Stimulated activated naive B cell treated with anti-CD40 and anti-IgM and Interleukin-4, amounts not matched to agents 10 μg/mL and 1 μg/mL and 100 μg/mL, for 72 hours (primary cell): ENCODE measurements at regions not wholly inside any gene's neighbourhood (a gene's known extent, or its start where the extent isn't known, plus 50 kb on each side); places are given as distances from the start of the nearest gene placed in this dataset.
A peak's percentile ranks its signal among the peaks of the same experiment; 100 is the strongest.
"Not testable (repeated sequence)": the region's sequence is repeated elsewhere in the genome, so short reads cannot be mapped to it uniquely, and the experiment has no call there.

Source experiments
- ATAC-seq, 2 donors: fragments of 150-1000 bp; cut with Tn5 transposase; replicated peaks; 2 replicates each; pipeline ENCODE4 v1.10.0; 2021; ENCODE audit warnings: moderate library complexity in 1 of 2
- DNase-seq: peaks from one replicate; pipeline ENCODE4 v3.0.0; 2021
- H3K27ac Mint-ChIP-seq: one replicate; pipeline ENCODE4 v1.8.0; 2022; ENCODE audit warnings: mild to moderate bottlenecking, mixed read lengths
- H3K27me3 Mint-ChIP-seq, 2 donors: one replicate each; pipeline ENCODE4 v1.8.0; 2022; ENCODE audit warnings: mixed read lengths in 2 of 2
- H3K36me3 Mint-ChIP-seq, 2 donors: one replicate each; pipeline ENCODE4 v1.8.0; 2022; ENCODE audit warnings: mixed read lengths in 2 of 2, mild to moderate bottlenecking in 1 of 2
- H3K4me1 Mint-ChIP-seq, 2 donors: one replicate each; pipeline ENCODE4 v1.8.0; 2022; ENCODE audit warnings: mixed read lengths in 2 of 2, mild to moderate bottlenecking in 1 of 2
- H3K4me3 Mint-ChIP-seq, 2 donors: one replicate each; pipeline ENCODE4 v1.8.0; 2022; ENCODE audit warnings: mild to moderate bottlenecking in 2 of 2, mixed read lengths in 2 of 2, moderate library complexity in 1 of 2
- H3K9me3 Mint-ChIP-seq, 2 donors: one replicate each; pipeline ENCODE4 v1.8.0; 2022; ENCODE audit warnings: mixed read lengths in 2 of 2, mild to moderate bottlenecking in 1 of 2

DNA sequence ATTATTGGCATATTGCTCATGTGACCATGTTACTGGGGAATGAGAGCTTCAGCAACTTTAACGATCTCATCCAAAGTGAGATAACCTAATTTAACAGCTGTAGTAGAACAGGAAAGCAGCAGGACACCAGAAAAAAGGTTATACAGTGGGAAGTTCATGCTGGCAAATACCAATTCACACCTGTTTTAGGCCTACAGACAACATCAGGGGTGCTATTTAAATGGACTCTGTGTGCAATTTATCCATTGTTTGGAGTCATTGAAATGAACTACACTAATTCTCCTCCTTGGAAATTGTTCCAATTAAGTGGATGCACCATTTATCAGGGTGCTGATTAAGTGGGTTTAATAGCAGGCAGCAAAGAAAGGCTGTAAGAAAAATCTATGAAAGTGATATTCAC, 424.4 kb upstream of the LMO3 start:
- H3K36me3 Mint-ChIP-seq = no peaks in the 10 kb centered on the region
- peaks cover 6 to 8% of the 10 kb centered on the region in 2 donors for H3K9me3 Mint-ChIP-seq
- DNase-seq (no peak), ATAC-seq (no peak)
- no peak overlapping the region for H3K4me3 Mint-ChIP-seq
- H3K27me3 Mint-ChIP-seq = no peaks in the 10 kb centered on the region
- H3K27ac Mint-ChIP-seq = no peak overlapping the region
- no peaks in the 10 kb centered on the region for H3K4me1 Mint-ChIP-seq

DNA sequence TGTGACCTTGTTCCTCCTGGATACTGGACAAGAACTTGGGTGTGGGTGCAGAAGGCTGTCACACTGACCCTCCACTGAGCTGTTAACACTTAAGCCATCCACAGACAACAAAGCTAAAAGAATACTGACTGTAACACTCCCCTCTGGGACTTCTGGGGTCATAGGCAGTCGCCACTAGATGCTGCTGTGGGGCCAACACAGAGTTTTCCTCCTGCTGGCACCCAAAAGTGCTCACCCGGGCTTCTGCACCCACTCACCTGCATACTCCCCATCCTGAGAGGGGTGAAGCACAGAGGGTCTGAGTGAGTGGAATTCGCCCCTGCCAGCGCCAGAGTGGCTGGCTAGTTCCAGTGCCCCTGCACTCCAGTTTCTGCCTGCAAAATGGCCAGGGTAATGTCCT, 422.4 kb upstream of the LMO3 start:
- no peak for DNase-seq
- Mint-ChIP-seq H3K27ac (no peak overlapping the region), H3K27me3 (no peaks in the 10 kb centered on the region), H3K36me3 (no peaks in the 10 kb centered on the region), H3K9me3 (peaks cover 6 to 8% of the 10 kb centered on the region in 2 donors), H3K4me3 (no peak overlapping the region), H3K4me1 (no peaks in the 10 kb centered on the region)
- ATAC-seq = peak in 1 of 2 donors; percentile 16

DNA sequence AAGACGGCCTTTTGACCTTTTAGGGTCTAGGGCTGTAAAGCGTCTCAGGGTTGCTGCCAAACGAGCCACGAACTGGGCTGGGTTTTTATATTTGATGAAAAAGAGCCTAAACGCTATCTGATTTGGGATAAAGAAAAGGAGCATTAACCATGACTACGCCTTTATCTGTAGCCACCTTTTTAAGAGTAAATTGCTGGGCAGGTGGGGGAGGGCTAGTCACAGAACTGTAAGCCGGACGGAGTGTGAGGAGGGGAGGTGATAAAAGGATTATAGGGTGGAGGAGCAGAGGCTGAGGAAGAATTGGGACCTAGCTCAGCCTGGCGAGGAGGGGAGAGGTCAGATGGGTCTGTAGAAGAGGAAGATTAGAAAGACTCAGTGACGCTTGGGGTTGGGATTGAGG, 419.5 kb upstream of the LMO3 start:
- not testable (repeated sequence) for H3K27ac Mint-ChIP-seq, DNase-seq, H3K9me3 Mint-ChIP-seq, H3K4me3 Mint-ChIP-seq, H3K4me1 Mint-ChIP-seq, H3K27me3 Mint-ChIP-seq, H3K36me3 Mint-ChIP-seq, ATAC-seq

DNA sequence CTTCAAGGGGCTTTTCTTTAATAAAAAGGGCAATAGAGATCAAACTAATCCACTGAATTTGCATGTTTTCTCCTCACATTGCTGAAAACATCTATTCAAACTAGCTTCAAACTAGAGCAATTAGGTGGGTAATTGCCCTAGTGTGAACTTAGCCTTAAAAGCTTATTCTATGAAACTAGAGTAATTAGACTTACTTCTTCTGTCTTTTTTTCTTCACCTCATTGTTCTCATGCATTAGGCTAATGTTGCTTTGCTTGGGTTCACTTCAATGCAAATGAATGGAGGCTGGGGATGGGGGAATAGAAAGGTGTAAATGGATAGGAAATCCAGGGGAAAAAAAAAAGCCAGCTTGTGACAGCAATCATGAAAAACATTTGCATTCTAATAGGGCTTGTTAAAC, 414.8 kb upstream of the LMO3 start:
- Mint-ChIP-seq H3K9me3 (peaks cover 3 to 4% of the 10 kb centered on the region in 2 donors), H3K4me1 (no peaks in the 10 kb centered on the region), H3K27ac (no peak overlapping the region), H3K27me3 (no peaks in the 10 kb centered on the region), H3K4me3 (no peak overlapping the region), H3K36me3 (no peaks in the 10 kb centered on the region)
- DNase-seq = no peak
- ATAC-seq = no peak

DNA sequence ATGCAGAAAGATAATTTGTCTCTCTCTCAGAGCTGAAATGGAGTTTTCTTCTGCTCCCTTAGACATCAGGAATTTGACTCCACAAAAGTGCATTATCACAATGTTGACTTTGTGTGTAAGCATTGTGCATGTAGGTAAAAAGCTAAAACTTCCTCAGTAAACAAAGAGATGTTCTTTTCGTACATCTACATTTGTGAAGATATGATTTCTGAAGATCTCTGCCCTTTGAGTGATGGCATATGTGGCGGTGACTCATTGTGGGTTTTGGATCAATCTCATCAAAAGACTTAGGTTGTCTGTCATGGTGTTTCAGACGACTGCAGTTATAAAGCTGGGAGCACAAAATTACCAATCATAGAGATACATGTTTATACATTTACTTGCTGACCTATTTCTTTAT, 411.4 kb upstream of the LMO3 start:
- no peaks in the 10 kb centered on the region for H3K4me1 Mint-ChIP-seq
- peaks cover under 1 to 6% of the 10 kb centered on the region in 2 donors for H3K9me3 Mint-ChIP-seq
- H3K36me3 Mint-ChIP-seq = no peaks in the 10 kb centered on the region
- DNase-seq (no peak), ATAC-seq (no peak)
- no peaks in the 10 kb centered on the region for H3K27me3 Mint-ChIP-seq
- no peak overlapping the region for H3K27ac Mint-ChIP-seq
- no peak overlapping the region for H3K4me3 Mint-ChIP-seq

DNA sequence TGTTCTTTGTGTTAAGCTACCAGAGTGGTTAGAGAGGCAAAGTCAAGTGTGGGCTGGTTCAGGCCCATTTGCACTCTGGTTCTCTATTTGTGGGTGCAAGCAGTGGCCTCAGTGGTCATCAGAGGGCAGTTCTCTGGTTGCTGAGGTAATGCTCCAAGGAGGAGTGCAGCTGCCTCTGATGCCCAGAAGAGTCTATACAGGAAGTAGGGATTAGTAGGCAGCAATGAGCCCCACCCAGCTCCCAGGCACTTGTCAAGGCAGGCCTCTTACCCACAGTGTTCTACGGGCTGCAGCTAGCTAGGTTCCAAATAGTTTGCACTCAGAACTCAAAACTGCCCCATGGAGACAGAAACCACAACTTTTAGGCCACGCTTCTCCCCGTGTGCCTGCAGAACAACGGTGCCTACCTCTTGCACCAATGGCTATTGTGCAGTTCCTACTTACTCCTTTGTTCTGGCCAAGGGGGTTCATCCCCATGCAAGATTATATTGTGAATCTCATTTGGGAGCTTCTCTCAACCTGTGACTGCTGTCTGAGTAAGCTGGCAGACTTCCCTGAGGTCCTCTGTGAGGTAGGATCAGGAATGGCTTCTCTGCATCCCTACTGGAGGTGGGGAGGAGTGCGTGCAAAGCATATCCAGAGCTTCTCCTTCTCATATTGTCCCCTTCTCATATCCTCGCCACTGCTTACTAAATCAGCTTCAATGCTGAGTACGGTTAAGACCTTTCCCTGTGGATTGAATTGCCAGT, 410.3 kb upstream of the LMO3 start:
- no peaks in the 10 kb centered on the region for H3K4me1 Mint-ChIP-seq
- no peak for DNase-seq
- no peaks in the 10 kb centered on the region for H3K36me3 Mint-ChIP-seq
- H3K27me3 Mint-ChIP-seq = no peaks in the 10 kb centered on the region
- ATAC-seq = no peak
- peaks cover 4 to 6% of the 10 kb centered on the region in 2 donors for H3K9me3 Mint-ChIP-seq
- no peak overlapping the region for H3K27ac Mint-ChIP-seq
- H3K4me3 Mint-ChIP-seq = no peak overlapping the region

DNA sequence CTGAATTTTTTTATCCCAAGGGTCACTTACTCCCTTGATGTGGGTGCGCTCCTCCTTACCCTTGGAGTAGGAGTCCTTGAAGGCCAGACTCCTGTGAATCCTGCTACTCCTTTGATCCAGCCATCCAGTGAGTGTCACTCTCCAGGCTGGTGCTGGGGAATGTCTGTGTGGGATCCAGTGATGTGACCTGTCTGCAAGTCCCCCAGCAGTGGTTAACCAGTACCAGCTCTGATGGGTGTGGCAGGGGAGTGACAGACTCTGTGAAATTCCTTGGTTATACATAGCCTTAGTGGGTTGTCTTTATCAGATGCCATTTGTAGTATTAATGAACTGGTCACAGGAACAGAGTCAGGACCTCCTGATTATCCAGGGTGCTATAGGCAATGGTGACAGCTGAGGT, 409.5 kb upstream of the LMO3 start:
- DNase-seq (no peak), ATAC-seq (peak in 1 of 2 donors; percentile 23)
- H3K36me3 Mint-ChIP-seq = no peaks in the 10 kb centered on the region
- no peaks in the 10 kb centered on the region for H3K27me3 Mint-ChIP-seq
- peaks cover 4 to 6% of the 10 kb centered on the region in 2 donors for H3K9me3 Mint-ChIP-seq
- H3K27ac Mint-ChIP-seq = no peak overlapping the region
- no peak overlapping the region for H3K4me3 Mint-ChIP-seq
- no peaks in the 10 kb centered on the region for H3K4me1 Mint-ChIP-seq

DNA sequence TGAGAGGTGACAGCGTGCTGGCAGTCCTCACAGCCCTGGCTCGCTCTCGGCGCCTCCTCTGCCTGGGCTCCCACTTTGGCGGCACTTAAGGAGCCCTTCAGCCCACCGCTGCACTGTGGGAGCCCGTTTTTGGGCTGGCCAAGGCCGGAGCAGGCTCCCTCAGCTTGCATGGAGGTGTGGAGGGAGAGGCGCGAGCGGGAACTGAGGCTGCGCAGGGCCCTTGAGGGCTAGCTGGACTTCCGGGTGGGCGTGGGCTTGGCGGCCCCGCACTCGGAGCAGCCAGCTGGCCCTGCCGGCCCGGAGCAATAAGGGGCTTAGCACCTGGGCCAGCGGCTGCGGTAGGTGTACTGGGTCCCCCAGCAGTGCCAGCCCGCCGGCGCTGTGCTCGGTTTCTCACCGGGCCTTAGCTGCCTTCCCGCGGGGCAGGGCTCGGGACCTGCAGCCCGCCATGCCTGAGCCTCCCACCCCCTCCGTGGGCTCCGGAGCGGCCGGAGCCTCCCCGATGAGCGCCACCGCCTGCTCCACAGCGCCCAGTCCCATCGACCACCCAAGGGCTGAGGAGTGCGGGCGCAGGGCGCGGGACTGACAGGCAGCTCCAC, 401.6 kb upstream of the LMO3 start:
- not testable (repeated sequence) for H3K9me3 Mint-ChIP-seq, H3K27me3 Mint-ChIP-seq, H3K4me3 Mint-ChIP-seq, H3K36me3 Mint-ChIP-seq, DNase-seq, H3K27ac Mint-ChIP-seq, H3K4me1 Mint-ChIP-seq, ATAC-seq

DNA sequence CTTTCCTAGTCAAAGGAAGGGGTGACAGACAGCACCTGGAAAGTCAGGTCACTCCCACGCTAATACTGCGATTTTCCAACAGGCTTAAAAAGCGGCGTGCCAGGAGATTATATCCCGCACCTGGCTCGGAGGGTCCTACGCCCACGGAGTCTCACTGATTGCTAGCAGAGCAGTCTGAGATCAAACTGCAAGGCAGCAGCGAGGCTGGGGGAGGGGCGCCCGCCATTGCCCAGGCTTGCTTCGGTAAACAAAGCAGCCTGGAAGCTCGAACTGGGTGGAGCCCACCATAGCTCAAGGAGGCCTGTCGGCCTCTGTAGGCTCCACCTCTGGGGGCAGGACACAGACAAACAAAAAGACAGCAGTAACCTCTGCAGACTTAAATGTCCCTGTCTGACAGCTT, 392.6 kb upstream of the LMO3 start:
- not testable (repeated sequence) for ATAC-seq, H3K4me1 Mint-ChIP-seq, DNase-seq, H3K36me3 Mint-ChIP-seq, H3K4me3 Mint-ChIP-seq, H3K27ac Mint-ChIP-seq, H3K27me3 Mint-ChIP-seq
- peaks cover 8 to 14% of the 10 kb centered on the region in 2 donors for H3K9me3 Mint-ChIP-seq

DNA sequence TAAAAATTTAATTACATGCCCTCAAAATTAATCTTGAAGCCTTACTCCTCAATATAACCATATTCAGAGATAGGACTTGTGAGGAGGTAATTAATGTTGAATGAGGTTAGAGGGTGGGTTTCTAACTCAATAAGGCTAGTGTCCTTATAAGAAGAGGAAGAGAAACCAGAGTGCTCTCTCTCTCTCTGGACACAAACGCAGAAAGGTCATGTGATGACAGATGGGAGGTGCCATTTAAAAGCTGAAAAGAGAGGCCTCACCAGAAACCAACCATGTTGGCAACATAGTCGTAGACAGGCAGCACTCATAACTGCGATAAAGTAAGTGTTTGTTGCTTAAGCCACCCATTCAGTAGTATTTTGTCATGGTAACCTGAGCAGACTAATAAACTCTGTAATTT, 378.5 kb upstream of the LMO3 start:
- H3K36me3 Mint-ChIP-seq = no peaks in the 10 kb centered on the region
- no peak for ATAC-seq
- no peak overlapping the region for H3K4me3 Mint-ChIP-seq
- no peak for DNase-seq
- no peaks in the 10 kb centered on the region for H3K27me3 Mint-ChIP-seq
- H3K27ac Mint-ChIP-seq = no peak overlapping the region
- peaks cover 7 to 13% of the 10 kb centered on the region in 2 donors for H3K9me3 Mint-ChIP-seq
- no peaks in the 10 kb centered on the region for H3K4me1 Mint-ChIP-seq

DNA sequence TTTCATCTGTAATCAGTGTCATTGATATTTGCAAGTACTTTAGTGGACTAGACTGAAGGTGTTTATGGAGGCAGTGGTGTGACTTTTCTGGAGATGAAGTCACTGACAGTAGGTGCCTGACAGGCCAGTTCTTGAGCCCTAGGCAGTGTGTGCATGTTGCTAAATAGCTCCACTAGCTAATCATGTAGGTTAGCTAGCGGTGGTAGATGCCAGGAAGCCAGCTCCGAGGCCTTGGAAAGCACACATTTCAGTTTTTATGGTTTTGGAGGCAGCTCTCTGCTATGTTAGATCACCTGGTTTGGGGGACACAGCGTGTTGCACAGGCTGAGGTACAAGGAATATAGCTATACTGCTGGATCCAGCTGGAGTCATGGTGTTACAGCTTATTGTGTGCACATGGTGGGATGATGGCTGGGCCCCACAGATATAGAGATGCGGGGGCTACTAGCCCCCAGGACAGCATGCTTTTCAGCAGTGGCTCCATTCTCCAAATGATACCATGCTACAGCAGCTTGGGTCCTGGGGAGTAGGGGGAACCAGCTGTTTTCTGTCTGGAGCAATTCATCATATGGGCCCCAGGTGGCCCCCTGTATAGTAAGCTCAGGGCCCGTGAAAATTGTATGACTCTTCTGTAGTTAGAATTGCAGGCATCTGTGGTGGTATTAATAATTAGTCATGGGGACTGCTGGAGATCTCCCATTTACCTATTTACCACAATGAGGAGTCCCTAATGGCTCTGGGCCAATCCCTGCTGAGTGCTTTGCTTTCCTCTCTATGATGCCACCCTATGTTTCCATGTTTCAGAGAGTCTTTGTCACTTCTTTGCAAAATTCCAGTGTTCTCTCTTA, 367.2 kb upstream of the LMO3 start:
- no peaks in the 10 kb centered on the region for H3K36me3 Mint-ChIP-seq
- DNase-seq = no peak
- no peak overlapping the region for H3K27ac Mint-ChIP-seq

DNA sequence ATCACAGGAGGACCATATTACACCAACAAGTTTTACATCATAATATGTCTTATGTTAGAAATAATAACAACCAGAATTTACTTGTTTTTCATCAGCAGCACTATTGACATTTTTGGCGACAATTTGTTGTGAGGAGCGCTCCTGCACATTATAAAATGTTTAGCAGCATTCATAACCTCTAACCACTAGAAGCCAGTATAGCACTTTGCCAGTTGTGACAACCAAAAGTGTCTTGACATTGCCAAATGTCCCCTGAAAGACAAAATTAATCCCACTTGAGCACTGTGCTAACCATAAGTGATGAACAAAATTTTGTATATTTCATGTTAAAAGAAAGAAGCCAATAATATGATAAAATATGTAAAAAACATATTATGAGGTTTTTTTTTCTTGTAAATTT, 356.9 kb upstream of the LMO3 start:
- peaks cover 0 to 2% of the 10 kb centered on the region in 2 donors for H3K9me3 Mint-ChIP-seq
- DNase-seq (no peak), ATAC-seq (no peak)
- no peak overlapping the region for H3K27ac Mint-ChIP-seq
- no peaks in the 10 kb centered on the region for H3K27me3 Mint-ChIP-seq
- H3K36me3 Mint-ChIP-seq = no peaks in the 10 kb centered on the region
- H3K4me3 Mint-ChIP-seq = no peak overlapping the region
- no peaks in the 10 kb centered on the region for H3K4me1 Mint-ChIP-seq

More for the DNA sequence above, 367.2 kb upstream of the LMO3 start:
- no peak overlapping the region for H3K4me3 Mint-ChIP-seq
- ATAC-seq = no peak
- H3K4me1 Mint-ChIP-seq = no peaks in the 10 kb centered on the region
- peaks cover 6 to 8% of the 10 kb centered on the region in 2 donors for H3K9me3 Mint-ChIP-seq
- no peaks in the 10 kb centered on the region for H3K27me3 Mint-ChIP-seq

DNA sequence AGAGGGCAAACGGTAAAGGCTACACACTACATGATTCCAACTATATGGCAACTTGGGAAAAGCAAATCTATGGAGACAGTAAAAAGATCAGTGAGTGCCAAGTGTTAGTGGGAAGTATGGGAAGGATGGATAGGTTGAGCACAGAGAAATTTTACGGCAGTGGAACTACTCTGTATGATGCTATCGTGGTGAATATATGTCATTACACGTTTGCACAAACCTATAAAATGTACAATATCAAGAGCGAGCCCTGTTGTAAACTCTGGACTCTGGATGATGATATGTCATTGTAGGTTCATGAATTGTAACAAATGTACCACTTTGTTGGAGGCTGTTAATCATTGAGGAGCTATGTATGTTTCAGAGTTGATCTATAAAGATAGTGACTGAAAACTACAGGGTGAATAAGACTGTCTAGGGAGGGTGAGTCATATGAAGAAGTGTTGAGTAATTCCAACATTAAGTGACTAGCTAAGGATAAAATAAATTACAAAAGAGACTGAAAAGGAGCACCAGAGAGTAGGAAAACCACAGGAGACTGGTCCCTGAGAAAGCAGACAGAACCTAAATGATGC, 349.2 kb upstream of the LMO3 start:
- Mint-ChIP-seq H3K4me1 (no peaks in the 10 kb centered on the region), H3K4me3 (no peak overlapping the region), H3K27ac (no peak overlapping the region), H3K27me3 (no peaks in the 10 kb centered on the region), H3K36me3 (no peaks in the 10 kb centered on the region), H3K9me3 (peaks cover 0 to 8% of the 10 kb centered on the region in 2 donors)
- no peak for DNase-seq
- no peak for ATAC-seq

DNA sequence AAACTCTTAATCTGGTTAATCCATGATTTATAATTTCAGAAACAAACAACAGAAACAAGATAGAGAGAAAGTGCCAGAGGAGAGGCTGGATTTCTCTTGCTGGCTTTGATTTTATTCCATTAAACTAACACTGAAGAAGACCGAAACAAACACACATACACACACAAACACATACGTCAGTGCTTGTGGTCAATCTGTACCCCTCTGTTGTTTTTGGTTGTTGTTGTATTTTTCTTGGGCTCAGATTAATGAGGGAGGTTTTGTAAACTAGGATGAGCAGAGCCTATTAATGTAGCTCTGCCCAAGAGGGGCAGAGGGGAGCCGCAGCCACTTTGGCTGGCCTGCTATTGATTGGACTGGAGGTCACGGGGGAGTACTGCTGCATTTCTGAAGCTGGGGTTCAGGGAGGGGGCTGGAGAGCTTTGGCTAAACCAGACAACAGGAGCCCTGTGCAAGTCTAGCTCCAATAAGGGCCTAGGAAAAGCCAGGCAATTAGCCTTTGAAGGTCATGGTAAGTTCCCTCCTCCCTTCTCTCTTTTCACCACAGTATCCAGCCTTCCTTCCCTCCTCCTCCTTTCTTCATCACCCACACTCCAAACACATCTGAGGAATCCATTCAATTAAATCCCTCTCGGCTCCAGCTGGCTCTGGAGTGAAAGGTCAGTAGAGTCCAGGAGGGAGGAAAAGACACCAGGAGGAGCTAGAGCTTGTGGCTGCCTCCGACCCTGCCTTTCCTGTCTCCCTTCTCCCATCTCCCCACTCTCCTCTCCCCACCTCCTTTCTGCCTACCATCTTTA, 344.1 kb upstream of the LMO3 start:
- H3K36me3 Mint-ChIP-seq = no peaks in the 10 kb centered on the region
- H3K9me3 Mint-ChIP-seq = peaks cover 0 to 4% of the 10 kb centered on the region in 2 donors
- no peak overlapping the region for H3K4me3 Mint-ChIP-seq
- H3K27ac Mint-ChIP-seq = no peak overlapping the region
- no peak for DNase-seq
- no peaks in the 10 kb centered on the region for H3K27me3 Mint-ChIP-seq
- H3K4me1 Mint-ChIP-seq = no peaks in the 10 kb centered on the region
- ATAC-seq = no peak
